Mesendoderm (in vitro differentiated cells): ENCODE measurements at regions not wholly inside any gene's neighbourhood (a gene's known extent, or its start where the extent isn't known, plus 50 kb on each side); places are given as distances from the start of the nearest gene placed in this dataset.
"Not testable (repeated sequence)": the region's sequence is repeated elsewhere in the genome, so short reads cannot be mapped to it uniquely, and the experiment has no call there.

Experiments
- DNase-seq: peaks from one replicate; pipeline ENCODE4 v3.0.0; 2013
- H2AK5ac ChIP-seq: 2 replicates; pipeline ENCODE4 v1.6.1; 2013; ENCODE audit warnings: low read length, inconsistent platforms
- H2BK120ac ChIP-seq: 2 replicates; pipeline ENCODE4 v1.6.1; 2013; ENCODE audit warnings: low read depth, mild to moderate bottlenecking, low read length, moderate library complexity, mixed read lengths
- H2BK15ac ChIP-seq: replicated peaks from 2 replicates; pipeline ENCODE4 v1.6.1; 2013; ENCODE audit warnings: low read depth, mild to moderate bottlenecking, moderate library complexity
- H2BK5ac ChIP-seq: 2 replicates; pipeline ENCODE4 v1.6.1; 2013; ENCODE audit warnings: low read length, inconsistent platforms
- H3K18ac ChIP-seq: 2 replicates; pipeline ENCODE4 v1.6.1; 2013; ENCODE audit warnings: mild to moderate bottlenecking, low read length, mixed read lengths
- H3K23ac ChIP-seq: one replicate; pipeline ENCODE4 v1.6.1; 2013; ENCODE audit warnings: low read length
- H3K27ac ChIP-seq: 2 replicates; pipeline ENCODE4 v1.5.1; 2013; ENCODE audit warnings: low read depth, mild to moderate bottlenecking, inconsistent platforms, low read length, moderate library complexity
- H3K27me3 ChIP-seq: 2 replicates; pipeline ENCODE4 v1.6.1; 2013; ENCODE audit warnings: low read length, control low read depth, mild to moderate bottlenecking, inconsistent platforms; ENCODE audit not compliant: insufficient read depth, poor library complexity
- H3K36me3 ChIP-seq: 2 replicates; pipeline ENCODE4 v1.6.1; 2013; ENCODE audit warnings: low read length, inconsistent platforms; ENCODE audit not compliant: control insufficient read depth, insufficient read depth
- H3K4ac ChIP-seq: one replicate; pipeline ENCODE4 v1.6.1; 2013; ENCODE audit warnings: low read depth, mild to moderate bottlenecking, low read length, moderate library complexity
- H3K4me1 ChIP-seq: 2 replicates; pipeline ENCODE4 v1.6.1; 2013; ENCODE audit warnings: low read depth, low read length, inconsistent platforms; ENCODE audit not compliant: control insufficient read depth
- H3K4me2 ChIP-seq: 2 replicates; pipeline ENCODE4 v1.6.1; 2013; ENCODE audit warnings: low read length
- H3K4me3 ChIP-seq: 2 replicates; pipeline ENCODE4 v1.5.1; 2013; ENCODE audit warnings: mild to moderate bottlenecking, low read length
- H3K56ac ChIP-seq: one replicate; pipeline ENCODE4 v1.6.1; 2013; ENCODE audit warnings: low read length
- H3K79me1 ChIP-seq: 2 replicates; pipeline ENCODE4 v1.6.1; 2013; ENCODE audit warnings: low read length, inconsistent platforms
- H3K79me2 ChIP-seq: 2 replicates; pipeline ENCODE4 v1.6.1; 2013; ENCODE audit warnings: mild to moderate bottlenecking, low read length; ENCODE audit not compliant: control insufficient read depth, insufficient read depth
- H3K9ac ChIP-seq: 2 replicates; pipeline ENCODE4 v1.6.1; 2013; ENCODE audit warnings: low read length, inconsistent platforms
- H4K5ac ChIP-seq: one replicate; pipeline ENCODE4 v1.6.1; 2013; ENCODE audit warnings: low read length
- H4K8ac ChIP-seq: one replicate; pipeline ENCODE4 v1.6.1; 2013; ENCODE audit warnings: low read depth, mild to moderate bottlenecking, control low read depth, low read length, moderate library complexity
- WGBS: extraction: QIAGEN DNeasy Blood & Tissue Kit; methylation state at CpG from one replicate; pipeline ENCODE4 v1.1.7; 2013; ENCODE audit warnings: low lambda C conversion rate, missing lambda C conversion rate; ENCODE audit not compliant: insufficient coverage; ENCODE audit errors: extremely low coverage; 5-methylcytosine and 5-hydroxymethylcytosine counted together

DNA sequence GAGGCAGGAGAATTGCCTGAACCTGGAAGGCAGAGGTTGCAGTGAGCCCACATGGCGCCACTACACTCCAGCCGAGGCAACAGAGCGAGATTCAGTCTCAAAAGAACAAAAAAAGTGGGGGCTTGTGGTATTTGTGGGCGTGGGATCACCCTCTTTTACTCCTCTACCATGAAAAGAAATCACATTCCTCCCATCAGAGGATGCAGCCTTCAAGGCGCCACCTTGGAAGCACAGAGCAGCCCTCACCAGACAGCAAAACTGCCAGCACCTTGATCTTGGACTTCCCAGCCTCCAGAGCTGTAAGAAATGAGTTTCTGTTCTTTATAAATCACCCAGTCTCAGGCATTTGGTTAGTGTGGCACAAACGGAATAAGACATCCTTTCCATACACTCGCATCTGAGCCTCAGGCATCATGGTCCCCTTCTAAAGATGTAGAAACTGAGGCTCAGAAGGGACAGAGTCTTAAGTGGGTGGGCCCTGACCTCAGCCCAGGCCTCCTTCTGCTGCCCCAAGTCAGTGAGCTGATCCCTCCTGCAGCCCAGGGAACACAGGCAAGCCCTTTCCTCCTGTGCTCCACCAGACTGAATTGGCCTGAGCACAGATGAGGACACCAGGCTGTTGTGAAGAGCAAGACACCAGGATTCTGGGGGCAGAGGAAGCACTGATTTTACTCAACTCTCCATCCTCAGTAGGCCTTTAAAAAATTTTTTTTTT is 201.7 kb upstream of the LINGO1 start:
- Histone ChIP-seq H3K79me1 (no peaks in the 10 kb centered on the region), H3K27me3 (no peaks in the 10 kb centered on the region), H2BK5ac (no peak overlapping the region), H3K23ac (no peak overlapping the region), H3K4me2 (no peak overlapping the region), H2BK15ac (no peak overlapping the region), H3K36me3 (no peaks in the 10 kb centered on the region), H2BK120ac (no peak overlapping the region), H3K18ac (no peak overlapping the region), H2AK5ac (no peak overlapping the region), H3K79me2 (no peaks in the 10 kb centered on the region), H3K4me3 (no peak overlapping the region), H3K9ac (no peak overlapping the region), H4K5ac (no peak overlapping the region), H3K56ac (no peak overlapping the region), H4K8ac (no peak overlapping the region), H3K4me1 (no peaks in the 10 kb centered on the region), H3K27ac (no peak overlapping the region), H3K4ac (no peak overlapping the region)
- no CpG with 5 or more reads among the region's 7 CpGs for WGBS
- DNase-seq: no peak

DNA sequence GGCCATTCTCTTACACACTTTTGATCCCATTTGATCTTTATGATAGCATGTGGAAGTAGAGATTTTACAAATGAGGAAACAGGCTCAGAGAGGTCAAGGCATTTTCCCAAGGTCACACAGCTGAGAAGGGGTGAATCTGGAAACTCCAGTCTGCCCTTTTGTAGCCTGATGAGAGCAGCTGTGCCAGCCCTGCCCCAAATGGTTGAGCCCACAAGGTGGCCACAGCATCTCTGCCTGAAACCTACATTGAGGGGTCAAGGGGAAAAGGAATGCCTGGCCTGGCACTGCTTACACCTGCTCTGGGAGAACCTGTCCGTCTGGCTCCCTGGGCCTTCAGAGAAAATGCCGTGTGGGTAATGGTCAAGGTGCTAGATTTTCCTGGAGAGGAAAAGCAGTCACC is 200.2 kb upstream of the LINGO1 start:
- Histone ChIP-seq H3K9ac (no peak overlapping the region), H3K4me1 (no peaks in the 10 kb centered on the region), H3K36me3 (no peaks in the 10 kb centered on the region), H3K4ac (no peak overlapping the region), H3K18ac (no peak overlapping the region), H2BK5ac (no peak overlapping the region), H3K4me3 (no peak overlapping the region), H3K79me2 (no peaks in the 10 kb centered on the region), H3K23ac (no peak overlapping the region), H2AK5ac (no peak overlapping the region), H3K4me2 (no peak overlapping the region), H3K27me3 (no peaks in the 10 kb centered on the region), H2BK120ac (no peak overlapping the region), H3K27ac (no peak overlapping the region), H3K56ac (no peak overlapping the region), H2BK15ac (no peak overlapping the region), H4K8ac (no peak overlapping the region), H4K5ac (no peak overlapping the region), H3K79me1 (no peaks in the 10 kb centered on the region)
- DNase-seq: no peak
- no CpG with 5 or more reads among the region's 2 CpGs for WGBS

DNA sequence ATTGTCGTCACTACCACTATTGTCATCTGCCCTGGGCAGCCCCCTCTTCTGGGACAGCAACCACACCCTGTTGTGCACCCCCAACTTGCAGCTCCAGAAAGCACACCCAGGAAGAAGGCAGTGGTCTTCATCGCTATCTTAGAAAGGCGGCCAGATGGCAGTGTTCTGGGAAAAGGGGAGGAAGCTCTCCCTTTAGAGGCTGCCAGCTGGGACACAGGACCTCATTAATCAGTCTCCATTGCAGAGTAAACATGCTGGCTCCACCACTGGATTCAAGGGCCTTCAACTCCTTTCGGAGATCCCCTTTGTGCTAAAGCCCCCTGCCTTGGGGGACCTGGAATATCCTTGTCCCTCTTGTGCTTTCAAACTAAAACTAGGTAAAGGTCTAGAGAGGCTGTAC is 199.3 kb upstream of the LINGO1 start:
- Histone ChIP-seq H3K4me3 (no peak overlapping the region), H2BK5ac (no peak overlapping the region), H3K27me3 (no peaks in the 10 kb centered on the region), H3K79me1 (no peaks in the 10 kb centered on the region), H2BK120ac (no peak overlapping the region), H4K5ac (no peak overlapping the region), H3K4ac (no peak overlapping the region), H3K56ac (no peak overlapping the region), H2AK5ac (no peak overlapping the region), H3K79me2 (no peaks in the 10 kb centered on the region), H3K9ac (no peak overlapping the region), H3K4me1 (no peaks in the 10 kb centered on the region), H3K18ac (no peak overlapping the region), H3K27ac (no peak overlapping the region), H2BK15ac (no peak overlapping the region), H3K4me2 (no peak overlapping the region), H3K36me3 (no peaks in the 10 kb centered on the region), H4K8ac (no peak overlapping the region), H3K23ac (no peak overlapping the region)
- no CpG with 5 or more reads among the region's 4 CpGs for WGBS
- no peak for DNase-seq

DNA sequence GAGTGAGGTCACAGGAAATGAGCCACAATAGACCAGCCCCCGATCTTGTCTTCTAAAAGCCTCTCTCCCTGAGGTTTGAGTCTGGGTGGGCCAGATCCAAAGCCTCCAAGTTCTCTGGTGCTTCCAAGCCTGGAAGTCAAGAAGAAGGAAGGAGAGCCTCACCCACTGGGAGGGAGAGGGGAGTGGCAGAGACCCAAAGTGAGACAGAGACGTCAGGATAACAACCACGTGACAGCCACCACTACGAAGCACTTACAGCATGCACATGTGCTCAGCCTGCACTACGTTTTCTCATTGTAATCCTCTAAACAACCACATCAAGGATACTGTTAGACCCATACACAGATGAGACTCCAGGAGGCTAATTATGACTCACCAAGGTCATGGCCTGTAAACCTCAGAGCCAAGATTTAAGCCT is 197.3 kb upstream of the LINGO1 start:
- no peak overlapping the region for H3K23ac ChIP-seq
- H2BK15ac ChIP-seq: no peak overlapping the region
- H3K27me3 ChIP-seq: no peaks in the 10 kb centered on the region
- H3K4me2 ChIP-seq: no peak overlapping the region
- no peak overlapping the region for H3K4me3 ChIP-seq
- H4K8ac ChIP-seq: no peak overlapping the region
- peaks cover 4% of the 10 kb centered on the region for H3K4me1 ChIP-seq
- H3K27ac ChIP-seq: no peak overlapping the region
- H3K18ac ChIP-seq: no peak overlapping the region
- no peak overlapping the region for H2AK5ac ChIP-seq
- H3K36me3 ChIP-seq: no peaks in the 10 kb centered on the region
- no peak overlapping the region for H4K5ac ChIP-seq
- no peak overlapping the region for H2BK120ac ChIP-seq
- DNase-seq: no peak
- H3K4ac ChIP-seq: no peak overlapping the region
- no peak overlapping the region for H3K9ac ChIP-seq
- no peaks in the 10 kb centered on the region for H3K79me2 ChIP-seq
- WGBS: no CpG with 5 or more reads among the region's 5 CpGs
- no peak overlapping the region for H2BK5ac ChIP-seq
- no peak overlapping the region for H3K56ac ChIP-seq
- H3K79me1 ChIP-seq: no peaks in the 10 kb centered on the region

DNA sequence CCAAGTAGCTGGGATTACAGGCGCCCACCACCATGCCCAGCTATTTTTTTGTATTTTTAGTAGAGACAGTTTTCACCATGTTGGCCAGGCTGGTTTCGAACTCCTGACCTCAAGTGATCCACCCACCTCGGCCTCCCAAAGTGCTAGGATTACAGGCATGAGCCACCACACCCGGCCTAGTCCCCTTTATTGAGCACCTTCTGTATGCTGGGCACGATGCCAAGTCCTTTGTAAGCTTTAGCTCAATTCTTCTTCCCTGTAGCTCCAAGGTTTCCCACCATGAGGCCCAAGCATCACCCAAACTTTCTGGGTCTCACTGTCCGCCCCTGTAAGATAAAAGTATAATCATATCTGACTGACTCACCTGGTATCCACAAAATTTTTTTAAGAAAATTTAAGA is 196.6 kb upstream of the LINGO1 start:
- not testable (repeated sequence) for H2BK120ac ChIP-seq, H3K79me2 ChIP-seq, H3K27ac ChIP-seq, H3K79me1 ChIP-seq, H3K27me3 ChIP-seq, H3K4me3 ChIP-seq, H3K4me1 ChIP-seq, H3K23ac ChIP-seq, H2BK5ac ChIP-seq, H3K18ac ChIP-seq, H3K4me2 ChIP-seq, H3K4ac ChIP-seq, H2AK5ac ChIP-seq, H3K56ac ChIP-seq, H3K9ac ChIP-seq, H3K36me3 ChIP-seq, H2BK15ac ChIP-seq, H4K8ac ChIP-seq, H4K5ac ChIP-seq, DNase-seq
- WGBS: no CpG with 5 or more reads among the region's 6 CpGs

DNA sequence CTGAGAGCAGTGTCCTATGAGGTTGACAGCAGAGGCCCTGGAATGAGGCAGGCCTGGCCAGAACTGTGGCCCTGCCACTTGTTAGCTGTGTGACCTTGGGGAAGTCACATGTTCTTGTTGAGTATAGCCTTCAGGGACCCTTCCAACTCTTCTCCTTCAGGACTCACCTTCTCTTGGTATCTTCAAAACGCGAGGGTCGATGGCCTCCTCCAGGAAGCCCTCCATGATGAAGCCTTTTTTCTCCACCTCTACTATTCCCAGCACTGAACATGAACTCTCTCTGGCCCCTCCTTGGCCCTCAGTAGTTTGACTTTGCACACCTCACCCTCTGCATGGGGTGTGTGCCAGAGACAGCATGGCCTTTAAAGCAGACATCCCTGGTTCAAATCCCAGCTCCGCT is 195.1 kb upstream of the LINGO1 start:
- H3K4ac ChIP-seq: no peak overlapping the region
- H3K27me3 ChIP-seq: no peaks in the 10 kb centered on the region
- H3K4me3 ChIP-seq: no peak overlapping the region
- H4K5ac ChIP-seq: no peak overlapping the region
- H2AK5ac ChIP-seq: no peak overlapping the region
- no peak overlapping the region for H3K23ac ChIP-seq
- no peak overlapping the region for H3K4me2 ChIP-seq
- H3K79me1 ChIP-seq: no peaks in the 10 kb centered on the region
- DNase-seq: no peak
- no peak overlapping the region for H3K56ac ChIP-seq
- H3K9ac ChIP-seq: no peak overlapping the region
- H3K79me2 ChIP-seq: no peaks in the 10 kb centered on the region
- no CpG with 5 or more reads among the region's 4 CpGs for WGBS
- H3K4me1 ChIP-seq: peaks cover 4% of the 10 kb centered on the region
- H3K36me3 ChIP-seq: no peaks in the 10 kb centered on the region
- no peak overlapping the region for H4K8ac ChIP-seq
- no peak overlapping the region for H2BK5ac ChIP-seq
- H3K27ac ChIP-seq: no peak overlapping the region
- no peak overlapping the region for H3K18ac ChIP-seq
- no peak overlapping the region for H2BK15ac ChIP-seq
- no peak overlapping the region for H2BK120ac ChIP-seq
